Stomach (tissue), 8 donors: ENCODE measurements at regions not wholly inside any gene's neighbourhood (a gene's known extent, or its start where the extent isn't known, plus 50 kb on each side); places are given as distances from the start of the nearest gene placed in this dataset.
"Not testable (repeated sequence)": the region's sequence is repeated elsewhere in the genome, so short reads cannot be mapped to it uniquely, and the experiment has no call there.

Source experiments
- DNase-seq, 2 donors: peaks; one replicate each; pipeline versions ENCODE4 v3.0.0 to v3.0.0-alpha.2; 2013 to 2019
- H3K27ac ChIP-seq, 5 donors: fragments of 200-600 bp in 4 of 5; sonication (generic) in 4 of 5; one replicate each; pipeline ENCODE4 v1.5.1; 2013 to 2019; ENCODE audit warnings: mild to moderate bottlenecking in 1 of 5, moderate library complexity in 1 of 5
- H3K27me3 ChIP-seq, 3 donors: fragments of 200-600 bp; sonication (generic); one replicate each; pipeline ENCODE4 v1.5.1; 2017 to 2019; ENCODE audit warnings: mixed run types in 1 of 3
- H3K36me3 ChIP-seq, 4 donors: fragments of 200-600 bp; sonication (generic); 1 replicate in 3 of 4; 2 replicates in 1 of 4; pipeline ENCODE4 v1.5.1; 2016 to 2019
- H3K4me1 ChIP-seq, 4 donors: fragments of 200-600 bp; sonication (generic); one replicate each; pipeline ENCODE4 v1.5.1; 2016 to 2019
- H3K4me3 ChIP-seq, 4 donors: fragments of 200-600 bp; sonication (generic) in 3 of 4; one replicate each; pipeline ENCODE4 v1.5.1; 2016 to 2019; ENCODE audit warnings: mild to moderate bottlenecking in 1 of 4
- H3K9me3 ChIP-seq, 4 donors: fragments of 200-600 bp; sonication (generic); one replicate each; pipeline ENCODE4 v1.5.1; 2016 to 2019
- CTCF ChIP-seq, 7 experiments: fragments of 450-650 bp in 4 of 7; fragments of 200-600 bp in 3 of 7; sonication (generic) in 3 of 7; IDR thresholded peaks; one replicate each; pipeline ENCODE4 v1.5.1; 2016 to 2019; ENCODE audit warnings: antibody characterized with exemption in 7 of 7, control low read depth in 2 of 7, mild to moderate bottlenecking in 1 of 7
- EP300 ChIP-seq: sonication (generic); formaldehyde crosslinking; IDR thresholded peaks from one replicate; pipeline ENCODE4 v1.6.1; 2017; ENCODE audit warnings: antibody characterized with exemption
- POLR2A ChIP-seq, 4 donors: fragments of 450-650 bp; IDR thresholded peaks; one replicate each; pipeline ENCODE4 v1.6.1; 2016; ENCODE audit warnings: antibody characterized with exemption in 4 of 4, control low read depth in 2 of 4, mild to moderate bottlenecking in 1 of 4, moderate library complexity in 1 of 4
- POLR2AphosphoS5 ChIP-seq, 3 donors: sonication (generic); formaldehyde crosslinking; IDR thresholded peaks; one replicate each; pipeline ENCODE4 v1.6.1; 2016; ENCODE audit warnings: antibody characterized with exemption in 3 of 3
- WGBS, 5 donors: extraction: QIAGEN DNeasy Blood & Tissue Kit in 3 of 5; methylation state at CpG; one replicate each; pipeline versions ENCODE4 v1.1.5 to v1.1.7; 2013 to 2018; 5-methylcytosine and 5-hydroxymethylcytosine counted together
- intact Hi-C: fragments of 100-400 bp; cut with DNase I; formaldehyde crosslinking; loops from one replicate; pipeline ENCODE4 v1.15.1; 2023; ENCODE audit warnings: low total_unique reads
- donor health status: healthy with polysubstance abuse.
- donor health status: Bipolar disorder and iron deficiency.
- donor health status: healthy.

GRCh38 chr4:62513306-62513705, 1313.2 kb downstream of the ADGRL3 start:
- H3K4me1 ChIP-seq, result no peaks in the 10 kb centered on the region
- intact Hi-C loops, result no loop called here
- H3K9me3 ChIP-seq, result no peaks in the 10 kb centered on the region
- 73 to 79% (median 76%) methylated on average over 2 of the region's 2 CpGs for WGBS, 5 donors
- no peaks in the 10 kb centered on the region for H3K27me3 ChIP-seq
- DNase-seq, result no peak
- no peak overlapping the region for H3K27ac ChIP-seq
- no peak for TF ChIP-seq POLR2AphosphoS5 (IDR thresholded peaks at IDR 0.05)
- TF ChIP-seq POLR2A (IDR thresholded peaks at IDR 0.05), result no peak
- TF ChIP-seq CTCF (IDR thresholded peaks at IDR 0.05), result no peak
- no peak for TF ChIP-seq EP300
- no peaks in the 10 kb centered on the region for H3K36me3 ChIP-seq
- no peak overlapping the region for H3K4me3 ChIP-seq

- Histone ChIP-seq H3K27ac (no peak overlapping the region), H3K27me3 (no peaks in the 10 kb centered on the region), H3K9me3 (no peaks in the 10 kb centered on the region), H3K4me3 (no peak overlapping the region), H3K36me3 (no peaks in the 10 kb centered on the region), H3K4me1 (no peaks in the 10 kb centered on the region)
- 37 to 56% (median 50%) methylated on average over 3 of the region's 3 CpGs for WGBS, 5 donors
- DNase-seq, result no peak
- no peak for TF ChIP-seq CTCF (IDR thresholded peaks at IDR 0.05)
- TF ChIP-seq POLR2A (IDR thresholded peaks at IDR 0.05), result no peak
- TF ChIP-seq POLR2AphosphoS5 (IDR thresholded peaks at IDR 0.05), result no peak
- no peak for TF ChIP-seq EP300
- intact Hi-C loops, result no loop called here
Measured at GRCh38 chr4:62512271-62512670, 1312.1 kb downstream of the ADGRL3 start.

- H3K27me3 ChIP-seq, result no peaks in the 10 kb centered on the region
- no peak for DNase-seq
- H3K27ac ChIP-seq, result no peak overlapping the region
- H3K4me1 ChIP-seq, result no peaks in the 10 kb centered on the region
- H3K9me3 ChIP-seq, result no peaks in the 10 kb centered on the region
- no peak overlapping the region for H3K4me3 ChIP-seq
- intact Hi-C loops, result no loop called here
- 89 to 92% (median 91%) methylated on average over 13 of the region's 13 CpGs for WGBS, 5 donors
- no peak for TF ChIP-seq EP300
- TF ChIP-seq CTCF (IDR thresholded peaks at IDR 0.05), result no peak
- no peaks in the 10 kb centered on the region for H3K36me3 ChIP-seq
Measured at GRCh38 chr4:62510228-62510627, 1310.1 kb downstream of the ADGRL3 start.

- Histone ChIP-seq H3K4me3 (no peak overlapping the region), H3K4me1 (no peaks in the 10 kb centered on the region), H3K27ac (no peak overlapping the region), H3K36me3 (no peaks in the 10 kb centered on the region), H3K9me3 (no peaks in the 10 kb centered on the region), H3K27me3 (no peaks in the 10 kb centered on the region)
- intact Hi-C loops, result no loop called here
- DNase-seq, result no peak
- no peak for TF ChIP-seq CTCF (IDR thresholded peaks at IDR 0.05)
- no peak for TF ChIP-seq POLR2A (IDR thresholded peaks at IDR 0.05)
- no peak for TF ChIP-seq EP300
- TF ChIP-seq POLR2AphosphoS5 (IDR thresholded peaks at IDR 0.05), result no peak
- 77 to 91% (median 86%) methylated on average over 2 of the region's 2 CpGs for WGBS, 5 donors
Measured at GRCh38 chr4:62500296-62500695, 1300.2 kb downstream of the ADGRL3 start.

- H3K36me3 ChIP-seq, result no peaks in the 10 kb centered on the region
- H3K4me3 ChIP-seq, result no peak overlapping the region
- intact Hi-C loops, result no loop called here
- DNase-seq, result no peak
- no peak for TF ChIP-seq POLR2AphosphoS5 (IDR thresholded peaks at IDR 0.05)
- TF ChIP-seq POLR2A (IDR thresholded peaks at IDR 0.05), result no peak
- TF ChIP-seq EP300, result no peak
- TF ChIP-seq CTCF (IDR thresholded peaks at IDR 0.05), result no peak
- H3K9me3 ChIP-seq, result peaks cover 0 to 9% (median 0%) of the 10 kb centered on the region in 4 donors
- no peaks in the 10 kb centered on the region for H3K4me1 ChIP-seq
- H3K27me3 ChIP-seq, result no peaks in the 10 kb centered on the region
- no peak overlapping the region for H3K27ac ChIP-seq
Measured at GRCh38 chr4:62495032-62495431, 1294.9 kb downstream of the ADGRL3 start.

GRCh38 chr4:62491756-62492155, 1291.6 kb downstream of the ADGRL3 start:
- H3K4me3 ChIP-seq, intact Hi-C loops, H3K27me3 ChIP-seq, H3K36me3 ChIP-seq, H3K9me3 ChIP-seq, H3K4me1 ChIP-seq, H3K27ac ChIP-seq, DNase-seq: not testable (repeated sequence)
- 89 to 98% (median 95%) methylated on average over 12 to 24 of the region's 24 CpGs for WGBS, 5 donors
